ENCODE measurements at regions not wholly inside any gene's neighbourhood (a gene's known extent, or its start where the extent isn't known, plus 50 kb on each side); places are given as distances from the start of the nearest gene placed in this dataset.
"Not testable (repeated sequence)": the region's sequence is repeated elsewhere in the genome, so short reads cannot be mapped to it uniquely, and the experiment has no call there.

- no peak for DNase-seq (ENCODE audit: low read depth, low spot score)
Observed at GRCh38 chr15:35693886-35694285, 147.9 kb upstream of the DPH6 start.

GRCh38 chr15:35695003-35695402, 149.0 kb upstream of the DPH6 start:
- DNase-seq (ENCODE audit: low read depth, low spot score) = no peak

GRCh38 chr15:35696767-35697231, 150.8 kb upstream of the DPH6 start:
- DNase-seq (ENCODE audit: low read depth, low spot score) = no peak

- no peak for DNase-seq (ENCODE audit: low read depth, low spot score)
Observed at GRCh38 chr15:35697549-35698299, 151.8 kb upstream of the DPH6 start.

- DNase-seq (ENCODE audit: low read depth, low spot score) = no peak
Observed at GRCh38 chr15:35698331-35698730, 152.4 kb upstream of the DPH6 start.

GRCh38 chr15:35698966-35699575, 153.1 kb upstream of the DPH6 start:
- DNase-seq (ENCODE audit: low read depth, low spot score) = no peak

- DNase-seq (ENCODE audit: low read depth, low spot score) = not testable (repeated sequence)
Observed at GRCh38 chr15:35700091-35700593, 154.2 kb upstream of the DPH6 start.

GRCh38 chr15:35701402-35702046, 155.6 kb upstream of the DPH6 start:
- DNase-seq (ENCODE audit: low read depth, low spot score) = no peak

- no peak for DNase-seq (ENCODE audit: low read depth, low spot score)
Observed at GRCh38 chr15:35702946-35703495, 157.1 kb upstream of the DPH6 start.

- DNase-seq (ENCODE audit: low read depth, low spot score) = no peak
Observed at GRCh38 chr15:35705030-35705883, 159.3 kb upstream of the DPH6 start.

- DNase-seq (ENCODE audit: low read depth, low spot score) = no peak
Observed at GRCh38 chr15:35705884-35706585, 160.1 kb upstream of the DPH6 start.

GRCh38 chr15:35712956-35713355, 167.0 kb upstream of the DPH6 start:
- DNase-seq (ENCODE audit: low read depth, low spot score) = no peak

GRCh38 chr15:35713733-35714132, 167.8 kb upstream of the DPH6 start:
- no peak for DNase-seq (ENCODE audit: low read depth, low spot score)

GRCh38 chr15:35717721-35718120, 171.8 kb upstream of the DPH6 start:
- DNase-seq (ENCODE audit: low read depth, low spot score) = no peak

- no peak for DNase-seq (ENCODE audit: low read depth, low spot score)
Observed at GRCh38 chr15:35720019-35720418, 174.1 kb upstream of the DPH6 start.

- no peak for DNase-seq (ENCODE audit: low read depth, low spot score)
Observed at GRCh38 chr15:35720984-35721383, 175.0 kb upstream of the DPH6 start.

- no peak for DNase-seq (ENCODE audit: low read depth, low spot score)
Observed at GRCh38 chr15:35721751-35722150, 175.8 kb upstream of the DPH6 start.

GRCh38 chr15:35722501-35722900, 176.5 kb upstream of the DPH6 start:
- no peak for DNase-seq (ENCODE audit: low read depth, low spot score)

- no peak for DNase-seq (ENCODE audit: low read depth, low spot score)
Observed at GRCh38 chr15:35723120-35723847, 177.3 kb upstream of the DPH6 start.

GRCh38 chr15:35723852-35724251, 177.9 kb upstream of the DPH6 start:
- DNase-seq (ENCODE audit: low read depth, low spot score) = no peak
